Colonic mucosa (tissue), 4 donors: ENCODE measurements at regions not wholly inside any gene's neighbourhood (a gene's known extent, or its start where the extent isn't known, plus 50 kb on each side); places are given as distances from the start of the nearest gene placed in this dataset.

ENCODE experiments used
- DNase-seq: peaks from one replicate; pipeline ENCODE4 v3.0.0-alpha.2; 2020
- H3K27ac ChIP-seq: fragments of 200-600 bp; one replicate; pipeline ENCODE4 v1.8.0; 2021
- H3K27me3 ChIP-seq: fragments of 200-600 bp; one replicate; pipeline ENCODE4 v1.8.0; 2021
- H3K36me3 ChIP-seq: fragments of 200-600 bp; one replicate; pipeline ENCODE4 v1.8.0; 2021
- H3K4me1 ChIP-seq: fragments of 200-600 bp; one replicate; pipeline ENCODE4 v1.8.0; 2021; ENCODE audit warnings: mild to moderate bottlenecking
- H3K4me3 ChIP-seq: fragments of 200-600 bp; one replicate; pipeline ENCODE4 v1.8.0; 2021
- H3K9ac ChIP-seq, 2 donors: one replicate each; pipeline ENCODE4 v1.7.0; 2013; ENCODE audit warnings: control low read depth in 2 of 2, low read depth in 2 of 2, low read length in 2 of 2
- H3K9me3 ChIP-seq: fragments of 200-600 bp; one replicate; pipeline ENCODE4 v1.8.0; 2021
- intact Hi-C: fragments of 100-400 bp; cut with DNase I; formaldehyde crosslinking; loops from one replicate; pipeline ENCODE4 v1.14.1; 2022
- TF ChIP-seq, protein P1 (sequence below): fragments of 200-600 bp; IDR thresholded peaks from one replicate; pipeline ENCODE4 v1.8.0; 2022; ENCODE audit warnings: antibody characterized with exemption, mild to moderate bottlenecking
- donor health status: healthy.
- donor health status: DM: no; HTN: no; CAD: no.
- donor health status: DM: no; HTN: no; CAD: no.

- intact Hi-C loops, result no loop called here
- Histone ChIP-seq H3K4me1 (no peaks in the 10 kb centered on the region), H3K36me3 (no peaks in the 10 kb centered on the region), H3K27me3 (peaks cover 6% of the 10 kb centered on the region), H3K9ac (no peak overlapping the region), H3K27ac (no peak overlapping the region), H3K9me3 (no peaks in the 10 kb centered on the region), H3K4me3 (no peak overlapping the region)
- DNase-seq, result no peak
- TF ChIP-seq, protein P1, sequence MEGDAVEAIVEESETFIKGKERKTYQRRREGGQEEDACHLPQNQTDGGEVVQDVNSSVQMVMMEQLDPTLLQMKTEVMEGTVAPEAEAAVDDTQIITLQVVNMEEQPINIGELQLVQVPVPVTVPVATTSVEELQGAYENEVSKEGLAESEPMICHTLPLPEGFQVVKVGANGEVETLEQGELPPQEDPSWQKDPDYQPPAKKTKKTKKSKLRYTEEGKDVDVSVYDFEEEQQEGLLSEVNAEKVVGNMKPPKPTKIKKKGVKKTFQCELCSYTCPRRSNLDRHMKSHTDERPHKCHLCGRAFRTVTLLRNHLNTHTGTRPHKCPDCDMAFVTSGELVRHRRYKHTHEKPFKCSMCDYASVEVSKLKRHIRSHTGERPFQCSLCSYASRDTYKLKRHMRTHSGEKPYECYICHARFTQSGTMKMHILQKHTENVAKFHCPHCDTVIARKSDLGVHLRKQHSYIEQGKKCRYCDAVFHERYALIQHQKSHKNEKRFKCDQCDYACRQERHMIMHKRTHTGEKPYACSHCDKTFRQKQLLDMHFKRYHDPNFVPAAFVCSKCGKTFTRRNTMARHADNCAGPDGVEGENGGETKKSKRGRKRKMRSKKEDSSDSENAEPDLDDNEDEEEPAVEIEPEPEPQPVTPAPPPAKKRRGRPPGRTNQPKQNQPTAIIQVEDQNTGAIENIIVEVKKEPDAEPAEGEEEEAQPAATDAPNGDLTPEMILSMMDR, result no peak
Observed at GRCh38 chr20:62527781-62528180, 52.0 kb upstream of the GATA5 start.

GRCh38 chr20:62528983-62529891, 53.4 kb upstream of the GATA5 start:
- H3K4me1 ChIP-seq, result no peaks in the 10 kb centered on the region
- no peaks in the 10 kb centered on the region for H3K36me3 ChIP-seq
- peaks cover 3% of the 10 kb centered on the region for H3K27me3 ChIP-seq
- no peaks in the 10 kb centered on the region for H3K9me3 ChIP-seq
- TF ChIP-seq, protein P1, result no peak
- H3K9ac ChIP-seq, result no peak overlapping the region
- H3K27ac ChIP-seq, result no peak overlapping the region
- no peak overlapping the region for H3K4me3 ChIP-seq
- DNase-seq, result no peak
- intact Hi-C loops, result no loop called here

DNA sequence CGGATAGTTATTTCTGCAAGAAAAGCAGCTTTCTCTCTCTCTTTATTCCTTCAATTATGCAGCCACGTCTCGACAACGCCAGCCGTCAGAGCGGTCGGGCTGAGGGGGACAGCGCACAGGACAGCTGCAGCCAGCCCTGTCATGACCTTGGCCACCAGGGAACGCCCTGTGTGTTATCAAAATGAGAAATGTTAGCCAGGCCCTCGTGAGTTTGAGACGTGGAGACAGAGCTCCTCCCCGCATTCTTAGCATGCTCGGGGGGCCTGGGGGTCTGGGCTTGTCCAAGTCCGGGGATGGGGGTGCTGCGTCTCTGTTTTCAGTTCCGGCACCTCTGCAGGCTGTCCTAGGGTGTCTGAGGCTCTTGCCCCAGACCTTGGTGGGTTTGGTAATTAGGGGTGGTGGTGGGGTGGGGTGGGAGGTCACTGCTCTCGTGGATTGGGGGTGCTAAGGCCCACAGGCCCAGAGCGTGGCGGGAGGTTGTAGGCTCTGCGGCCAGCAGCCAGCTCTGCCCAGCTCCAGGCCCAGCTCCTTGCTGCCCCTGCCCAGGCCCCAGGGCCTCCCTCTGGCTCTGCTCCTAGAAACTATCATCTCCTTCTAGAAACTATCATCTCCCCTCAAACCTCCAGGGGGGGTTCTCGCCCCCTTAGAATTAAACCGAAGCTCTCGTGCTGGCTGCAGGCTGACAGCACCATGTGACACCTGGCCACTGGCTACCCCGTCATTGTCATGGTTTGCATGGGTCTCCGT, 54.3 kb upstream of the GATA5 start:
- no peaks in the 10 kb centered on the region for H3K36me3 ChIP-seq
- no peaks in the 10 kb centered on the region for H3K9me3 ChIP-seq
- no peaks in the 10 kb centered on the region for H3K4me1 ChIP-seq
- no peak overlapping the region for H3K27ac ChIP-seq
- no peaks in the 10 kb centered on the region for H3K27me3 ChIP-seq
- TF ChIP-seq, protein P1, result no peak
- no peak for DNase-seq
- intact Hi-C loops, result no loop called here
- H3K4me3 ChIP-seq, result no peak overlapping the region
- H3K9ac ChIP-seq, result no peak overlapping the region

DNA sequence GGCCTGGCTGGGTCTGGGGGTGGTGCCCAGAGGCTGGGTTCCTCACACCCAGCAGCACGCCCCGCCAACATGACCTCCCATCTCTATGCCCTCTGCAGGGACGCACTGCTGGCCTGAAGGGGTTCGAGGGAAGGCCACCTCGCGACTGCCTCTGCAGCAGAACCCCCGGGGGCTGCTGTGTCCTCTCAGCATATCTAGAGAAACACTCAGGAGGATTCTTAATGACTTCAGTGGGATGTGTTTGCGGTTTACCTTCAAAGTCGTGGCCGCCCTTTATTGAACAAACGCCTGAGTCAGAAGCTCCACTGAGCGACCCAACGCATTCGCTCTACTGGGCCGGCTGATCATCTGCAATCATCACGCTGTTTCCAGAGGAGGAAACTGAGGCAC, 54.8 kb upstream of the GATA5 start:
- no peaks in the 10 kb centered on the region for H3K9me3 ChIP-seq
- H3K4me3 ChIP-seq, result no peak overlapping the region
- intact Hi-C loops, result no loop called here
- H3K4me1 ChIP-seq, result no peaks in the 10 kb centered on the region
- no peaks in the 10 kb centered on the region for H3K27me3 ChIP-seq
- DNase-seq, result no peak
- TF ChIP-seq, protein P1, result no peak
- H3K27ac ChIP-seq, result no peak overlapping the region
- H3K36me3 ChIP-seq, result no peaks in the 10 kb centered on the region
- no peak overlapping the region for H3K9ac ChIP-seq

DNA sequence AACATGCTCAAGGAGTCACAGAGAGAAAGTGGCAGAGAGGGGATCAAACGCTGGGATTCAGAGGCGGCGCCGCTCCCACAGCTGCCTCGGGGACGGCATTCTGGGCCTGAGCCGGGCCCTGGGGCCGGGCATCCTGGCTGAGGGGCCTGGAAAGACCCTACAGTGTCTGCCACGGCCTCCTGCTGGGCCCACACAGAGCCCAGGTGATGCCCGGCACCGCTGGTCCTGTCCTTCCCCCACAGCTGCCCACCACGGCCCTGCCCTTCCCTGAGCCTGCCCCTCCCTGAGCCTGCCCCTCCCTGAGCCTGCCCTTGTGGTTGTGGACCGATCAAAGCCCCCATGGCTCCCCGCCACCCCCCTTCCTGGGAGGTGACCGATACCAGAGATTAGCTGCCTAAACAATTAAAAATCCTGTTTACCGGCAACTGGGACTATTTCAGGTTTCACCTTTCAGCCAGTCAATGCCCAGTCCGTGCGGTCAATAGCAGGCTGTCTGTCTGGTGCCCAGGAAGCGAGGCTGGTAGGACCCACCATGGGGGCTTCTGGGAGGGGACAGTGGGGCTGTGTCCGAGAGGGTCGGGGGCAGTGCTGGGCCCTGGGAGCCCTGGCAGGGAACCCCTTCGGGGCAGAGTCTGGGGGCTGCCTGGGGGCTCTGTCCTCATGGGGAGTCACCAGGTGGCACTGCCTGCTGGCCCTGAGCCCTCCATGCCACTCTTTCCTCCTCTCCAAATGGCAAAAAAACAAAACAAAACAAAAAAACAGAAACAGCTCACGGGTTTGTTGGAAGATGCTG, 55.4 kb upstream of the GATA5 start:
- TF ChIP-seq, protein P1, result no peak
- DNase-seq, result no peak
- Histone ChIP-seq H3K4me3 (no peak overlapping the region), H3K27me3 (no peaks in the 10 kb centered on the region), H3K27ac (no peak overlapping the region), H3K9me3 (no peaks in the 10 kb centered on the region), H3K9ac (no peak overlapping the region), H3K4me1 (no peaks in the 10 kb centered on the region), H3K36me3 (no peaks in the 10 kb centered on the region)
- intact Hi-C loops, result no loop called here
